ENCODE measurements at regions not wholly inside any gene's neighbourhood (a gene's known extent, or its start where the extent isn't known, plus 50 kb on each side); places are given as distances from the start of the nearest gene placed in this dataset.

DNA sequence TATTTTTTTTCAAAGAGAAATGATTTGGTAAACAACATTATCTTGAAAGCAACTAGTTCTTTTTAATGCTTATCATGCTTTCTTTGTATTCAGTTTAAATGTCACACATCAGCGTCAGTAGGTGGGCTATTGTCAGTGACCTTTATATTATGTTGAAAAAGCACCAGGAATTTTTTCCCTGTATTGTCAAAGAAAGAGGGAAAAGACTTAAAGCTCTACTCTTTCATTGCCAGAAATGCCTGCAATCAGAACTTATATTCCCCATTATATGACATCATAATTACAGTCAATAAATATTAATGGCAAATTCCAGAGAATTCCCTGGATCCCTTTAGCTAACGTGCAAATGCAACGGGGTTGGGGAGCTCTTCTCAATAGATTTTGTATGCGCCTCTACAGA lies 353.9 kb downstream of the CDH2 start:
- DNase-seq: no peak
- H3K27ac Mint-ChIP-seq: no peak overlapping the region
- H3K4me3 Mint-ChIP-seq: no peak overlapping the region
- no peaks in the 10 kb centered on the region for H3K27me3 Mint-ChIP-seq (ENCODE audit: insufficient read depth)
- TF ChIP-seq CTCF (IDR thresholded peaks at IDR 0.05): no peak
- H3K4me1 Mint-ChIP-seq (ENCODE audit: low read depth): peaks cover 12% of the 10 kb centered on the region
- H3K36me3 Mint-ChIP-seq (ENCODE audit: low read depth): no peaks in the 10 kb centered on the region
- no peaks in the 10 kb centered on the region for H3K9me3 Mint-ChIP-seq

DNA sequence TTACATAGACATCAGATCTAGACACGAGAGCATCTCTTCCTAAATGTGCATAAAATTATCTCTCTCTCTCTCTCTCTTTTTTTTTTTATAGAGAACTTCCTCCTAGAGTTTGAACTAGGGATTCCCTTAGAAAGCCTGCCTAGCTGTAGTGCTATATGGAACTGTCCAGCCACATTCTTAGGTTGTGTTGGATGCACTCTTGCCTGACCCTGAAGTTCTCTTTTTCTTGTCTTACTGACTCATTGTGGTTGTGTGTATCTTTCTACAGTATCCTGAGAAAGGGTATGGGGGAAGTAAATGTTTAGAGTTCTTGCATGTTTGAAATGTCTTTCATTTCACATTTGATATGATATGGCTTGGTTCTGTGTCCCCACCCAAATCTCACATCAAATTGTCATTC lies 368.2 kb downstream of the CDH2 start:
- DNase-seq: peak; percentile 45
- Mint-ChIP-seq H3K4me3 (no peak overlapping the region), H3K36me3 (ENCODE audit: low read depth) (no peaks in the 10 kb centered on the region), H3K27me3 (ENCODE audit: insufficient read depth) (peaks cover 6% of the 10 kb centered on the region), H3K4me1 (ENCODE audit: low read depth) (peaks cover 36% of the 10 kb centered on the region), H3K27ac (no peak overlapping the region), H3K9me3 (no peaks in the 10 kb centered on the region)
- TF ChIP-seq CTCF (IDR thresholded peaks at IDR 0.05): no peak

DNA sequence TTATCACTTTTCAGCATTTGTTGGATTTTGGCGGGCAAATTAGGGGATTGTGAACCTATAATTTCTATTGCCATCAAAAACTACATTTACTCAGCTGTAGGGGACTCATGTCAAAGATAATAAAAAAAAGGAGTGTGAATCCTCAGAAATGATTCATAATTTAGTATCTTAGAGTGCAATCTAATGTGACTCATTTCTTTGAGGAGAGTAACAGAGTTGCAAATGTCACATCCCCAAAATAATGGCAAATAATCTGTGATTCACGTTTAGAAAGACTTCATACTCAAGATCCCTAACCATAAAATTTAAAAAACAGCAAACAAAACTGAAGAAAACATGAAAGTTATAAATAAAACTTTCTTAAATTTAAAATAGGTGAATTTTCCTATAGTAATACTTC lies 373.0 kb downstream of the CDH2 start:
- Mint-ChIP-seq H3K4me3 (no peak overlapping the region), H3K27me3 (ENCODE audit: insufficient read depth) (peaks cover 1% of the 10 kb centered on the region; the same call in 1 of the 2 replicates), H3K27ac (no peak overlapping the region), H3K36me3 (ENCODE audit: low read depth) (peaks cover 5% of the 10 kb centered on the region), H3K4me1 (ENCODE audit: low read depth) (peaks cover 38% of the 10 kb centered on the region), H3K9me3 (no peaks in the 10 kb centered on the region)
- peak; percentile 48 for DNase-seq
- no peak for TF ChIP-seq CTCF (IDR thresholded peaks at IDR 0.05)

DNA sequence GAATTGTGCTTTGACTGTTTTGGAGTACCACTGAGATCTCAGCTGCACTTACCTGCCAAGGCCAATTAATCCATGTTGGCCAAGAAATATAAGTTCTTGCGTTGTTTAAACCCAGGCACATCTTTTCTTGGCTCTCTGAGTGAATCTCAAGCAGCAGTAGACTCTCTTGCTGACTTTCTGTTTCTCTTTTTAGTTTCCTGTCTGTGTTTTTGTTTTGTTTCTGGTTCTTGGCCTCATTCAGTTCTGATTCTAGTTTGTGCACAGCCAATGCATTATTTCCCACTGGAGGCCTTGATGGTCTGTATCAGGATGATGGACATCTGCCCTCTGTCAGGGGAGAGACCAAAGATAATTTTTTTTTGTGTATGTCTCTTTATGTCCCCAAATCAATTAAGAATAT lies 379.4 kb downstream of the CDH2 start:
- no peak for TF ChIP-seq CTCF (IDR thresholded peaks at IDR 0.05)
- H3K4me3 Mint-ChIP-seq: peak overlapping the region; percentile 2; the same call in 1 of the 2 replicates
- no peak overlapping the region for H3K27ac Mint-ChIP-seq

GRCh38 chr18:27794181-27794926 lies 382.6 kb downstream of the CDH2 start:
- peaks cover 1% of the 10 kb centered on the region; the same call in 1 of the 2 replicates for H3K27me3 Mint-ChIP-seq (ENCODE audit: insufficient read depth)
- no peaks in the 10 kb centered on the region for H3K9me3 Mint-ChIP-seq
- H3K4me1 Mint-ChIP-seq (ENCODE audit: low read depth): peaks cover 19% of the 10 kb centered on the region; the same call in 1 of the 2 replicates
- TF ChIP-seq CTCF (IDR thresholded peaks at IDR 0.05): no peak
- peak overlapping the region; percentile 83; the same call in 1 of the 2 replicates for H3K4me3 Mint-ChIP-seq
- DNase-seq: no peak
- H3K27ac Mint-ChIP-seq: peak overlapping the region; percentile 19; the same call in 1 of the 2 replicates
- H3K36me3 Mint-ChIP-seq (ENCODE audit: low read depth): no peaks in the 10 kb centered on the region

More for the DNA sequence above, 379.4 kb downstream of the CDH2 start:
- Mint-ChIP-seq H3K9me3 (no peaks in the 10 kb centered on the region), H3K36me3 (ENCODE audit: low read depth) (no peaks in the 10 kb centered on the region; the same call in none of the 2 replicates), H3K27me3 (ENCODE audit: insufficient read depth) (no peaks in the 10 kb centered on the region), H3K4me1 (ENCODE audit: low read depth) (peaks cover 19% of the 10 kb centered on the region; the same call in 1 of the 2 replicates)
- no peak for DNase-seq
